Activated naive CD4-positive, alpha-beta T cell (primary cell): ENCODE measurements at regions not wholly inside any gene's neighbourhood (a gene's known extent, or its start where the extent isn't known, plus 50 kb on each side); places are given as distances from the start of the nearest gene placed in this dataset.

Experiments used
- DNase-seq, 4 experiments: peaks; one replicate each; lab custom pipeline; 2025; lab: John Stamatoyannopoulos, UW

DNA sequence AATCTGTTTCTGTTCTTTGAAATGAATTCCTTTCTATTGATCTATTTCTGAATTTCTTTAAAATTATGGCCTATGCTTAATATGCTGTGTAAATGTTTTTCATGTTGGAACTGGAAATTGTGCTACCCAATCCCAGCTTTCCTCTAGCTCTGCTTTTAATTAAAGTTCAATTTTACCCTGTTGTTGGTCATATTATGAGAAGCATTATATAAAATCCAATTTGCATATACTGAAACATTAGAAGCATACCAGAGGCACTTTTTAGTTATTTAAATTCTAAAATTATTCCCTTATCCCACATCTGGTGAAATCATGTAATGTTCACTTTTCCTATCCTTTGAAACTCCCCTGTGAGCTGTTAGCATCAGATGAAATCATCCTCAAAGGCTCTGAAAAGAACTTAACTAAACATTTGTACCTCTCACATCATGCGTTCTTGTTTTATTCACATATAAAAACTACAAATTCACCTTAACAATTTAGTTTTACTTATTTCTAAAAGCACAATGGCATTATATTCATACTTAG, 160.6 kb upstream of the COL21A1 start:
- DNase-seq = no peak

DNA sequence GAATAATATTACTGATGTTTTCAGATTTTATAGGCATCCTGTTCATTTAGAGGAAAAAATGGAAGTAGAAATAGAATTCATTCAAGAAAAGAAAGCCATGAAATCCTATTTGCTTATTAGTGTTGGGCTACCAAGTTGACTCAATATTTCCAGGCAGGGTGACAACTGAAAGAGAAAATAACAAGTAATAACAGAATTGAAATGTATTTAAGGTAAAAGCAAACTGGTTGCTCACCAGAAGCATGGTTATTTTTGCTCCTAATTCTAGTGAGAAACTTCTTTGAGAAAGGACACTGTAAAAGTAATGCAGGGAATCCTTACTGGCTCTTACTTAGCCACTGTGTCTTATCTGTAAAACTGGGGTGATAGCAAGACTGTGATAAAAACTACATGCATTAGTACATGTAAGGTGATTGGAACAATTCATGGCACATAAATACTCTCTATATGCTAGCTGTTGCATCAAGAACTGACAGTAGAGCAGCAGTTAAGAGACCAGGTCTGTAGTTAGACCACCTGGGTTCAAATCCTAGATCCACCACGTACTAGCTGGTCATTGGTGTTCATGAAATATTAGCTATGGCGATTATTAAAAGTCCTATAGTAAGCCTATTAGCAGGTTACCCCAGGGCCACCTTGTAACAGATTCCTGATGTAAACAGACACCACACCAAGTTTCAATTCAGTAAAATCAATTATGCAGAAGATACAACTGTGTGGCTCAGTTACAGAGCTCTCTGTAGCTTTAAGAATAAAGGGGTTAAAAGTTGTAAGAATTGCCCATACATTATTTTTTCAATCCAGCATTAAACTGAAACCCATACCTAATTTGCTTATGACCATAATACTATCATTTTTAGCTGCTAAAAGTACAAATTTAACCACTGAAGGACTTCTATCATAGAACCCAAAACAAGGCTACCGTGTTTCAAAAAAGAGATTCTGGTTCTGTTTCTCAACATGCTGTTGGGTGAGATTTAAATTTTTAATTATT, 159.2 kb upstream of the COL21A1 start:
- no peak for DNase-seq

DNA sequence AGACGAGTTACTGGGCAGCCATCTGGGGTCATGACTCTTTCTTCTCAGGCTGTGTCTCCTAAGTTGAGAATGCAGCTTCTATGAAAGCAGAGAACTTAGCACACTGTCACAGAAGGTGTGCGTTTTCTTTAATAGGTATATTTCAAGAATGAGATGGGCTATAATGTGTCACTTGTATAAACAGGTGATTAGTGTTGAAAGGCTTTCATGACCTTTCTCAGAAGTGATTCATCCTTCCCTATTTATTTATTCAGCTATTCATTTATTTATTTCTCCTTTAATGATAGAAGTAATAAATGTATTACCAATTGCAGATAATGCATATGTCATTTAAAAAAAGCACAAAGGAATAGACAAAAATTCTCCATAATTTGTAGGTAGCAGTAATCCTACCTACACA, 157.2 kb upstream of the COL21A1 start:
- no peak for DNase-seq

GRCh38 chr6:56403745-56404144, 156.4 kb upstream of the COL21A1 start:
- no peak for DNase-seq

DNA sequence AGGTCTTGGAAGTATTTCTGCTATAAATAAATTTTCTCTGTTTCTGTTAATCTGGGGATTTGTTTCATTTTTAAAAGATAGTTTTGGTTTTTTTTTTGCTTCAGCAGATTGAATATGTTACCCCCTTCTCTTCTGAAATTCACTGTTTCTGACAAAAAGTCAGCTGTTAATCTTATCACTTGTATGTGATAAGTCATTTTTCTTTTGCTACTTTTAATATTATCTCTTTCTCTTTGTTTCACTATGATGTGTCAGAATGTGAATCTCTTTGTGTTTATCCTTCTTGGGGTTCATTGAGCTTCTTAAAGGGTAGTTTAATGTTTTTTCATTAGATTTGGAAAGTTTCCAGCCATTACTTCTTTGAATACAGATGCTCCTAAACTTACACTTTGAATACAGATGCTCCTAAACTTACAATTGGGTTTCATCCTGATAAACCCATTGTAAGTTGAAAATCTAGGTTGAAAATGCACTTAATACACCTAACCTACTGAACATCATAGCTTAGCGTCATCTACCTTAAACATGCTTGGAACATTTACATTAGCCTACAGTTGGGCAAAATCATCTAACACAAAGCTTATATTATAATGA, 154.2 kb upstream of the COL21A1 start:
- DNase-seq = no peak

- no peak for DNase-seq
Measured at GRCh38 chr6:56400273-56400672, 152.9 kb upstream of the COL21A1 start.

DNA sequence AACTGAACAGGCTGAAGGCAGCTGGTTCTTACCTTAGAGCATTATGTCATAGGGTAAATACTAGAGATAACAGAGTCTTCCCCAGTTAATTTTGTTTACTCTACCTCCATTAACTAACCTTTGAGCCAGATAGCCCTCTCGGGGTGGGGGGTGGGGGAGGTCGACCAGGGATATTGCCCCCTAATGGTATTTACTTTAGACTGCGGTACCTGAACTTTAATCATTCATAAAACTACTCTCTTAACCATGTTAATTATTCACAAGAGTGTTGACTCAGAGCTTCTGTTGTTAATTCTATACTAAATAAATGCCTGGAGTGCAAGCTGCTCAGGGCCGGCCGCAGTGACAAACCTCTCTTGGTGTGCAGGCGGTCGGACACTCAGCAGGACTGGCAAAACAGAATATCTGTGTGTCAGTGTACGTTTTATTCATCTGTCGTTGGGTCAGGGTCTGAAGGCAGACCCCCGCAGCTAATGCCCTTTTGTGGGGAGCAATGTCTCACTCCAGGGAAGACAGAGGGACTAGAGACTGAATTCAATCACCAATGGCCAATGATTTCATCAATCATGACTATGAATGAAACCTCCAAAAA, 152.4 kb upstream of the COL21A1 start:
- DNase-seq = no peak

DNA sequence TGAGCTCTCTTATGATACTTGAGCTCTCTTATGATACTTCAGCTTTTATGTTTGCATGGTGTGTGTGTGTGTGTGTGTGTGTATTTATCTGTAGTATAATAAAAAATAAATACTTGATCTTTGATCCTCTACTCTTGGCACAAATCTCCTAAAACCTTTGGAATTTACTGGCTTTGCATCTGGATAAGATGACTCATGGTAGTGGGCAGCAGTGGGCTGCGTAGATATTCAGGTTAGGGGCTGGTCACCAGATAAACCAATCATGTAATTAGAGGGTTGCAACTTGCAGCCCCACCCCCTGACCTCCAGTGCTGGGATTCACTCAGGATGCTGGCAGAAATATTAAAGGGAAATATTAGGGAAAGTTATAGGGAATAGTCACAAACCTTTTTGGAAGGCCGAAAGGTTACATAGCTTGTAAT, 151.9 kb upstream of the COL21A1 start:
- no peak for DNase-seq

- no peak for DNase-seq
Measured at GRCh38 chr6:56396435-56396834, 149.1 kb upstream of the COL21A1 start.

DNA sequence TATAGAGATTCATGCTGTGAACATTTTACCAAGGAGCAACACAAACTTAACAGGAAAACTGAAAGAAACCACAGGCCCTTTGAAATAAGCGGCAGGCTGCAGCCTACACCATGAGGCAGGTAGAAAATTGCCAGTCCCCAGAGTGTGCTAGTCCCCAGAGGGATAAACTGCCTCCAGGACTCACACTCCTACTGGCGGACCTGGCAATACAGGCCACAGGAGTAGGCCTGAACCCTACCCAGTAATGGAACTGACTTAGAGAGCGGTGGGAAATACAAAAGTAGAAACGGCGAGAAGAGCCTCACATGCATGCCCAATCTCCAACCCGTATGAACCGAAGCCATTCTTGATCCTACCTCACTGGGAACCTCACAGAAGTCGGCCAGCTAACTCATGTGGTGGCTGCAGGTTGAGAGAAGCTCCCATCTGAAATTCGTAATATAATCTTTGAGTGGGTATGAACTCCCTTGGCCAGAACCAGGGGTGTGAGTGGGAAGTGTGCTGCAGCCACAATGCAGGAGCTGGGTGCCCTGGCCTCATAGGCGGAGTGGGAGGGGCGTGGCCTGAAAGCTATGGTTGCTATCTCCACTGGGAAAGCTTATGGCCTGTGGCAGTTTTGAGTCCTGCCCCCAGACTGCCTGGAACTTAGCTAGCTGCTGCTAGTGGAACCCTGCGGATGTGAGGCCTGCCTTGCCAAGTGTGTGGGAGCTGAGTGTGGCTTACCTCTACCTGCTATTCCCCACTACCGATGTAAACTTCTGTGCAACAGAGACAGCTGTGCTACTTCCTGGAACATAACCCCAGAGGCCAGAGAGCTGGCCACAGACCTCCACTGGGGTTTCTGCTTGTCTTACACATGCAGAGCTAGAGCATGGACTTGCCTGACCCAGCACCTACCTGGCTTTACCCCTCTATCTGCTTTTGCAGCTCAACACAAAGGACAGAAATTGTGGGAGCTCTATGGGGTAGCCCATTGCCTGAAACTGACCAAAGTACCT, 146.5 kb upstream of the COL21A1 start:
- DNase-seq = no peak

DNA sequence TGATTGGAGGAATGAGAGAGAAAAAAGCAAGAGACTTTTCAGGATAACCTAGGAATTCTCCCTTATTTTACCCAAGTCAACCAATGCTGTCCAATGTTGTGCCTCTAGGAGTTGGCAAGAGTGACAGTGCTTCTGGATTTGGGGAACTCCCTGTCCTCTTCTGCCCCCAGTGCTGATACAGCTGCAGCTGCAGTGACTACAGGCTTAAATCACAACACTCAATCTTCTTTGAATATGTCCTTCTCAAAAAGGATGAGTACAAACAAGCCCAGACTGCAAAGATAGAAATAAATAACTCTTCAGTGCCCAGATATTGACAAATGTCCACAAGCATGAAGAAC, 141.0 kb upstream of the COL21A1 start:
- DNase-seq = no peak

DNA sequence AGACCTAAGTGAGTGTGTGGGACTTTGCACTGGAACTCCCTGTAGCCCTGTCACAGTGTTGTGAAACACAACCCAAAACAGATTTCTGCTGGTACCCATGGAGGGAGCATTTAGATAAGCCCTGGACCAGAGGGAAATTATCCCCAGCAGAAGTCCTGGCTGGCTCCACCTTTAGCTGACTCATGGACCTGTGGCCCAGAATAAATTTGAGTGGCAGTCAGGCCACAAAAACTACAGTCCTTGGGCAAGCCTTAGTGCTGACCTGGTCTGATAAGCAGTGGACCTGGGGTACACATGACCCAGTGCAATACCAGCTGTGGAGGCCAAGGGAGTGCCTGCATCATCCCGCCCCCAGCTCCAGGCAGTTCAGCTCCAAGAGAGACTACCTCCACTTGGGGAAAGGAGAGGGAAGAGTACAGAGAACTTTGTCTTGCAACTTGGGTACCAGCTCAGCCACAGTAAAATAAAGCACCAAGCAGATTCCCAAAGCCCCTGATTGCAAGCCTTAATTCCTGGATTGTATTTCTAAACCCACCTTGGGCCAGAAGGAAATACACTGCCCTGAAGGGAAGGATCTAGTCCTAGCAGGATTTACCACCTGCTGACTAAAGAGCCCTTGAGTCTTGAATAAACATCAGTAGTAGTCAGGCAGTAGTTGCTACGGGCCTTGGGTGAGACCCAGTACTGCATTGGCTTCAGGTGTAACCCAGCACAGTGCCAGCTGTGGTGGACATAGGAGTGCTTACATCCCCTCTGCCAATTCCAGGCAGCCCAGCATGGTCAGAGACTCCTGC, 140.4 kb upstream of the COL21A1 start:
- no peak for DNase-seq

GRCh38 chr6:56386717-56387116, 139.3 kb upstream of the COL21A1 start:
- no peak for DNase-seq

- DNase-seq = no peak
Measured at GRCh38 chr6:56385981-56386593, 138.7 kb upstream of the COL21A1 start.

GRCh38 chr6:56383160-56383559, 135.8 kb upstream of the COL21A1 start:
- DNase-seq = no peak

DNA sequence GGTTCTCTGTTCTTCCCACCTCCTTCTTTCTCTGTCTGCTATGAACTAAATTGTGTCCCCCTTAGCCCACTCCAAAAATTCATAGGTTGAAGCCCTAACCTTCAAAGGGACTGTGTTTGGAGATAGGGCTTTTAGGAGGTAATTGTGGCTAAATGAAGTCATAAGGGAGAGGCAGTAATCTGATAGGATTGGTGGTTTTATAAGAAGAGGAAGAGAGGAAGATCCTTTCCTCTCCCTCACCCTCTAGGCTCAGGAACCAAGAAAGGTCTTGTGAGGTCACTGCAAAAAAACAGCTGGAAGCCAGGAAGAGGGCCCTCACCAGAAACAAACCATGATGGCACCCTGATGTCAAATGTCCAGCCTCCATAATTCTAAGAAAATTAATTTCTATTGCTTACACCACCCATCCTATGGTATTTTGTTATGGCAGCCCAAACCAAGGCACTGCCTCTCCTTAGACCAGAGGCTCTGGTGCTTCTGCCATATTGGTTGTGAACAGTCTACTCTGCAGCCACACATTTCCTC, 135.1 kb upstream of the COL21A1 start:
- DNase-seq = no peak

GRCh38 chr6:56381801-56382251, 134.4 kb upstream of the COL21A1 start:
- no peak for DNase-seq

DNA sequence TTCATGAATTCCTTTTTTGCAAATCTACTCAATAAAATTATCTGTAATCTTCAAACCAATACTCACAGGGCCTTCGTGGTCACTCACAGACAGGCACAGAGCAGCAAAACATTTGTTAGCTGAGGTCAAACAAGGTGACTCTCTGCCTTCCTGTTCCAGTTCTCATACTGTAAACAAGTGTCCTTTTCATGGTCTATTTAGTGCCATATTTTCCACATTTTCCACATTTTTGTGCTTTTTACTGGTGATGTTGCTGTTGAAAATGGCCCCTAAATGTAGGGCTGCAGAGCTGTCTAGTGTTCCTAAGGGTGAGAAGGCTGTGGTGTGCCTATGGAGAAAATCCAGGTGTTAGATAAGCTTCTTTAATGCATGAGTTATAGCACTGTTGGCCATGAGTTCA, 133.1 kb upstream of the COL21A1 start:
- no peak for DNase-seq

DNA sequence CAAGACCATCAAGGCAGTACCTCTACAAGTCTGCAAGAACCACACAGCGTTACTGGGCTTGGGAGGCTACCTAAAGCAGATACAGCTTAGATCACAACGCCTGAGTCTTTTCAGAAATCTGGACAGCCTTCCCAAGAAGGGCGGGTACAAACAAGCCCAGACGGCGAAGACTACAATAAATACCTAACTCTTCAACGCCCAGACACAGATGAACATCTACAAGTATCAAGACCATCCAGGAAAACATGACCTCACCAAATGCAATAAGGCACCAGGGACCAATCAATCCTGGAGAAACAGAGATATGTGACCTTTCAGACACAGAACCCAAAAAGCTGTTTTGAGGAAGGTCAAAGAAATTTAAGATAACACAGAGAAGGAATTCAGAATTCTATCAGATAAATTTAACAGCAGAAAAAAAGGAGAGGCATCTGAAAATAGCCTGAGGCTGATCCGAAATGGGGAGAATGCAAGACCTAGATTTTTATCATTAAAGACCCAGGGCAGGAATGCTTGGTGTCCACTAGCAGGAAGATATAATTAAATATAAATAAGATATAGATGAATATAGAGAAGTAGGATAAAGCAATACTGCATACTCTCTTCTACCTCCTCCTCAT, 131.7 kb upstream of the COL21A1 start:
- DNase-seq = no peak

GRCh38 chr6:56378507-56378906, 131.1 kb upstream of the COL21A1 start:
- no peak for DNase-seq
